ENCODE measurements at regions not wholly inside any gene's neighbourhood (a gene's known extent, or its start where the extent isn't known, plus 50 kb on each side); places are given as distances from the start of the nearest gene placed in this dataset.

DNA sequence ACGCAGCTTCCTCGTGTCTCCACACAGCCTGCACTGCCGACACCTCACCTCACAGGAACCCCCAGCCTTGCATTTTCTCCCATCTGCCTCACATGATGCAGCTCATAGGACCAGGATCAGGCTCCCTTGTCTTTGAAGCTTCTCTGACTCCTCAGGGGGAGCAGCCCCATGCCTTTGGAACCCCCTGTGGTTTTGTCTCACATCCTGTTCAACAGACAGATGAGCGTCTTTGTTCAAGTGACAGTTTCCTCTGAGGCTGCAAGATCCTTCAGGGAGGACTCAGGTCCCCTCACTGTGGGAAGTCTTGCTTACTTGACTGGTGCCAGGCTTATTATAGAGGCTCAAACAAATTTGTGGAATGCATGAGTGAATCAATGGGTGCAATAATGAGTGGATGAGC is 667.1 kb downstream of the INHBA start:
- TF ChIP-seq, protein P1, sequence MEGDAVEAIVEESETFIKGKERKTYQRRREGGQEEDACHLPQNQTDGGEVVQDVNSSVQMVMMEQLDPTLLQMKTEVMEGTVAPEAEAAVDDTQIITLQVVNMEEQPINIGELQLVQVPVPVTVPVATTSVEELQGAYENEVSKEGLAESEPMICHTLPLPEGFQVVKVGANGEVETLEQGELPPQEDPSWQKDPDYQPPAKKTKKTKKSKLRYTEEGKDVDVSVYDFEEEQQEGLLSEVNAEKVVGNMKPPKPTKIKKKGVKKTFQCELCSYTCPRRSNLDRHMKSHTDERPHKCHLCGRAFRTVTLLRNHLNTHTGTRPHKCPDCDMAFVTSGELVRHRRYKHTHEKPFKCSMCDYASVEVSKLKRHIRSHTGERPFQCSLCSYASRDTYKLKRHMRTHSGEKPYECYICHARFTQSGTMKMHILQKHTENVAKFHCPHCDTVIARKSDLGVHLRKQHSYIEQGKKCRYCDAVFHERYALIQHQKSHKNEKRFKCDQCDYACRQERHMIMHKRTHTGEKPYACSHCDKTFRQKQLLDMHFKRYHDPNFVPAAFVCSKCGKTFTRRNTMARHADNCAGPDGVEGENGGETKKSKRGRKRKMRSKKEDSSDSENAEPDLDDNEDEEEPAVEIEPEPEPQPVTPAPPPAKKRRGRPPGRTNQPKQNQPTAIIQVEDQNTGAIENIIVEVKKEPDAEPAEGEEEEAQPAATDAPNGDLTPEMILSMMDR (IDR thresholded peaks at IDR 0.05) = no peak
- no peak for TF ChIP-seq POLR2A (IDR thresholded peaks at IDR 0.05)

All from stomach (tissue), 4 donors.